8988T (cell line): ENCODE measurements at regions not wholly inside any gene's neighbourhood (a gene's known extent, or its start where the extent isn't known, plus 50 kb on each side); places are given as distances from the start of the nearest gene placed in this dataset.

Source experiments
- DNase-seq: peaks from one replicate; pipeline ENCODE4 v3.0.0; 2011

DNA sequence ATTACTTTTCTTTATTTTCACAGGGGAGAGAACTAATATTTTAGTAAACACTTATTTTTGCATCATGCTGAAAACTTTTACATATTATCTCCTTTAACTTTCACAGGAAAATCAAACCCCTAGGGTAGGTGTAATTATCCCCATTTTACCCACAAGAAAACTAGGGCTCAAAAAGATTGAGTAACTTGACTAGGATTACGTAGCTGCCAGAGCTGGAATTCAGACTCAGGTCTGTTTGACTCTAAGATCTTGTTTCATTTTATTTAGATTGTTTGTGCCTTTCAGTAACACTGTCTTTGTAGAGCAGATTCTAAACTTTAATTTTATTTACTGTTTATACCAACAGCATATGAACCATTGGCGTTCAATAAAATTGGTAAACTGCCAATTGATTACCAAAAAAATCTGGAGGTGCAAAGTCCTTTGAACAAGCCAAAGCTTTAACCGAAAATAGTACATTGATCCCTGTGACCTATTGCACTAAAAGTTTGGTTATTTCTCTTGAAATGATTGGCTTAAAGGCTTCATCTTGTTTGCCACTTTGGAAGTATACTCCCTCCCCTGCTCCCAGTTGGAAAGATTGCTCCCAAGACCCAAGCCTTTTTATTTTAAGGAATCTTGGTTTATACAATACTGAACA, 71.0 kb upstream of the WDR26 start:
- DNase-seq = no peak

GRCh38 chr1:224506141-224506814, 71.7 kb upstream of the WDR26 start:
- no peak for DNase-seq

GRCh38 chr1:224507771-224508523, 73.3 kb upstream of the WDR26 start:
- DNase-seq = no peak

- no peak for DNase-seq
These were observed 75.3 kb upstream of the WDR26 start for GRCh38 chr1:224509907-224510306.

DNA sequence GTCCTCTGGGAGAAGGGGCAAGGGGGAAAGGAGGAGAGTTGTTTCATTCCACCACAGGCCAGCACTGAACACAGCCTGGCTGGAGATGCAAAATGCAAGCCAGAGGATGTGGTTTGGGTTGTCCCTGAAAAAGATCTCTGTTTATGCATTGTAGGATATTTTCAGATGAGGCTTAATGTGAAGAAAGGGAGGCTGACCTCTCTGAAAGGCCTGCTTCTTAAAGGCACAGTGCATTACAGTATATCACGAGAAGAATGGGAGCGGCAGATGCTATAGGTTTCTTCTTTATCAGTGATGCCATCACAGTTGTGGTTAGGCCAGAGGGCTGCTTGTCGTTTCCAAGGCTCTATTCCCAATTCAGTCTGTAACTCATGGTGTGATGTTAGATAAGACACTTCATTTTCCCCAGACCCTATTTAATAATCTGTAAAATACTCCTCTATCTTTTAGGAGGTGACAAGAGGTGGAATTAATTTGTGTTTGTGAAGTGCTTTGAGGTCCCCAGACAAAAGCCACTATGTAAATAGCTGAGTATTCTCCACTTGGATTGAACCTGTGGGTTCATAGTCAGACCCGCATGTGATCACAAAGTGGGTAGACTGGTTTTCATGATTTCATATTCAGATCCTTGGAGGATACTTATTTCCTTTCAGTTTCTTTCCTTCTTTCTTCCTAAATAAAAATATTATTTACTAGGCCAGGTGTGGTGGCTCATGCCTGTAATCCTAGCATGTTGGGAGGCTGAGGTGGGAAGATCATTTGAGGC, 76.5 kb upstream of the WDR26 start:
- DNase-seq = no peak

DNA sequence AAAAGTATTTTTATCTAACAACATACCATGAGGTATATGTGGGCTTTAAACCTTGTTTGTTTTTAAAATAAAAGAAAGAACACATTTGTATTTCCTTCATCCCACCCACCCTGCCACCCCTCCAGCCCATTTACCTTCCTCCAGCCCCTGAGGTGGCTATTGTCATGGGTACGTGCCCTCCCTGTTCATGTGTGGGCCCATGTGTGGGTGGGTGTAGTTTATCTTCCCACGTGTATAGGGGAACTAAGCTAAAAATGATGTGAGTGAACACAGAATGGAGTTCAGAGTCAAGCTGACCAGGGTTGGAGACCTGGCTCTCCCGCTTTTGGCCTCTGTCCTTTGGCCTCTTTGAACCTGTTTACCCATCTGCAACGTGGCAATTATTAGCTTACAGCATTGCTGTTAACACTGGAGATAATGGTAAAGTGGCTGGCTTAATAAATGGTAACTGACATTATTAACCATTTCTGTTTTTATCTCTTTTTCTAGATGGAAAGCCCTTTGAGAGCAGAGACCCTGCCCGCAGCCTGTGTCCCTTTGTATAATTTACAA, 78.1 kb upstream of the WDR26 start:
- DNase-seq = no peak

- no peak for DNase-seq
These were observed 78.8 kb upstream of the WDR26 start for GRCh38 chr1:224513383-224513782.

DNA sequence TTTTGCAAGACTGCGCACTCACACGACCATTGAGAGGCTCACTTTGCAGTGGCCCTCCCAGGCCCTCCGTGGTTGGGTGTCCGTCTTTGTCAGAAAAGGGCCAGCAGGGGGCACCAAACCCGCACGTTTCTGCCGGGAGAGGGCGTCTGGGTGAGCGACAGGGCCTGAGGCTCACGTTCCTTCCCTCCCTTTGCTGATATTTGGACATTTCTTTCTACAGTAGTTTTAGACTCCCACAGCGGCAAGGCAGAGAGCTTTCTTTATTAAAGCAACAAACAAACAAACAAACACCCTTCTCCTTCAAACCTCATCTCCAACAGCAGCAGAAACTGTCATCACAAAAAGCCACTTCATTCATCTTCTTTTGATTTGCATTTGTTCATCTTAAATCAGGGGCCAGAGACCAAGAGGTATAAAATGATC, 79.2 kb upstream of the WDR26 start:
- DNase-seq = peak; percentile 86

GRCh38 chr1:224517171-224517570, 82.6 kb upstream of the WDR26 start:
- no peak for DNase-seq

DNA sequence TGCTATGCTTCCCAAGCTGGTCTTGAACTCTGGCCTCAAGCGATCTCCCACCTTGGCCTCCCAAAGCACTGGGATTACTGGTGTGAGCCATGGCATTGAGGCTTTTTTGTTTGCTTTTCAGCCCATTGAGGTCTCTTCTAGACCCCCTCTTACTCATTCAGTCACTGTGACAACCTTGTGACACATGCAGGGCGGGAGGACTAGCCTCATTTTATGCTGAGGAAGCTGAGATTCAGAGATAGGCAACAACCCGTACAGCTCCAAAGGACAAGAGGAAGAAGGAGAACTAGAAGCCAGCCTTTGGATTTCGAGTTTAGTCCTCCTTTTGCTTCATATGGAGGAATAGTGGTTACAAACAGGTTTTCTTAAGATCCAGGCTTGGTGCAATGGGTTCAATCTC, 83.9 kb upstream of the WDR26 start:
- DNase-seq = no peak

- DNase-seq = no peak
These were observed 85.3 kb upstream of the WDR26 start for GRCh38 chr1:224519874-224520273.

- DNase-seq = no peak
These were observed 86.2 kb upstream of the WDR26 start for GRCh38 chr1:224520808-224521207.

DNA sequence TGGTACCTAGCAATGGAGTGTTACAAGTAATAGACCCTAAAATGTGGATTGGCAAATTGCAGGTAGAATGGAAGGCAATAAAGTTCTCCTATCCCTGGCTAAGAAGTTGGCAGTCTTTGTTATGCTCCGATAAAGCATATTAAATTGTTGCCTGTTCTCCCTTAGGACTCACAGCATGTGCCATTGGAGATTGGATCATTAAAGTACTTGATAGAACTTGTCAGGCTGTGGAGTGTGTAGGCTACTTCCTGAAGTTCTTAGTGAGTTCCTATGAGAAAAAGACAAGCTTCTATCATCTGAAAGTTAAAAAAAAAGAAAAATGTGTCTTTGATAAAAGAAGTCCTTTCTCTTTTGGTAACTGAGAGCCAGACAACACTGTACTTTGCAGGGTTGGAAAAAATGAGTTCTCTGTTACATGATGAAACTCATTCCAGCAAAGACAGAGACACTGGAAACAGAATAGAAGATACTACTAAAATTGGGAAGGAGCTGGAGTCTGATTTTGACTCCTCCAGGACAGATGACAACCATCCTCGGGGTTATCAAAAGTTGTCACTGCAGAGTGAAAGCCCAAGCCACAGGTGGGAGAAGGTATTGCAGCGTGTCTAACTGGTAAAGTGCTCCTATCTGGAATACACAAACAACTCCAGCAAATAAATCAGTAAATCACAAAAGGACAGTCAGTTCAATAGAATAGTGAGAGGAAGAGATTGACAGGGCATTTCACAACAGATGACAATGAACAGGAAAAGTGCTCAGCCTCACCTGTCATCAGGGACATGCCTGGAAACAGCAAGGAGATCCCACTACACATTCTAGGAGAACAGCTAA, 87.5 kb upstream of the WDR26 start:
- no peak for DNase-seq

- DNase-seq = no peak
These were observed 89.1 kb upstream of the WDR26 start for GRCh38 chr1:224523676-224524075.

DNA sequence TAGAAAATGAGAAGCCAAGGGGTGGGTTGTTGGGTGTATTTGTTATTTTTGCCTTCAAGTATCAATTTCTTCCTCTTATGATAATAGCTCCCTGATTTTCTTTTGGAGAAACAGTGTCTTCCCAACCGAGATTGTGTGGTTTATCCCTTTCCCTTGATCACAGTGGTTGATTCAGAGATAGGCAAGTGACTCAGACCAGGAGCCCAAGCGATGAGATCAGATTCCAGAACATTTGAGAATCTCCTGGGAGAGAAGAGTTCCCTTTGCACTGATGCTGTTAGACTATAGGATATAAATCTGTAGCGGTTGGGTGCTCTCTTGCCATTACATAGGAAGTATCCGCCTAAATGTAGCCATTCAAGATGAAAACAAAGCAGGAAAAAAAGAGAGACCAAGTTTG, 90.1 kb upstream of the WDR26 start:
- no peak for DNase-seq

DNA sequence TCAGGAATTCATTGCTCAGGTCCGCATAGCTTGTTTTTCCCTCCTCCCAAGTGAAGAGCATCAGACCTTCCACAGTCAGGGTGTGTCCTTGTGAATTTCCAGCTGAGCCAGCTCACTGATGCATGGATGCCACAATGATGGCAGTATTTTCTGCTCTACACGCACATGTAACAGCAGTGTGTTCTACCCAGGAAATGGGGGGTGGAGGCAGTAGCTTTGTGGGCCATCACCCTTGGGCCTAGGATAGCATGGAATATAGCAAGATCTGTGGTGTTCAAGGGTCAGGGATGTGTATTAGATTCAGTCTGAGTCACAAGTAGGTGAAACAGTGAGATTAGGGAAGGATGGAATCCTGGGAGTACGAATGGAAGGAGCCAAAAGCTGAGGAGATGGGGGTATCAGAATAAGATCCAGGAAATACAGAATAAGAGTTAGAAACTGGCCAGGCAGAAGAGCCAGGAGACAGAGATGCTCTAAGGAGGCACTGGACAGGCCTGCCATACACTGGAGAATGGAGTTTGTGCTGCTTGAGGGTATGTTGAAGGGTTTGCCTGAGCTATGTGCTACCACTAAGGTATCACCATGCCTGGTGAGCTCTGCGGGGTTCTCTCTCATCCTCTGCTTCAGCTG, 90.6 kb upstream of the CNIH3 start:
- DNase-seq = no peak

DNA sequence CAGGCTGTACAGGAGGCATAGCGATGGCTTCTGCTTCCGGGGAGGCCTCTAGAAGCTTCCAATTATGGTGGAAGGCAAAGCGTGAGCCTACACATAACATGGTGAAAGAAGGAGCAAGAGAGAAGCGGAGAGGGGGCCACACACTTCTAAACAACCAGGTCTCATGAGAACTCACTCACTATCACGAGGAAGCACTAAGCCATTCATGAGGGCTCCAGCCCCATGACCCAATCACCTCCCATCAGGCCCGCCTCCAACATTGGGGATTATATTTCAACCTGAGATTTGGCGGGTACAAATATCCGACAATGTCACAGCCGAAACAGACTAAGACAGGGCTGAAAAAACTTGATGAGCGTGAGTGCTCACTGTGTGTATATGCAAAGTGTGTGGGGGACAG, 89.3 kb upstream of the CNIH3 start:
- no peak for DNase-seq

GRCh38 chr1:224528900-224529299, 87.2 kb upstream of the CNIH3 start:
- no peak for DNase-seq

DNA sequence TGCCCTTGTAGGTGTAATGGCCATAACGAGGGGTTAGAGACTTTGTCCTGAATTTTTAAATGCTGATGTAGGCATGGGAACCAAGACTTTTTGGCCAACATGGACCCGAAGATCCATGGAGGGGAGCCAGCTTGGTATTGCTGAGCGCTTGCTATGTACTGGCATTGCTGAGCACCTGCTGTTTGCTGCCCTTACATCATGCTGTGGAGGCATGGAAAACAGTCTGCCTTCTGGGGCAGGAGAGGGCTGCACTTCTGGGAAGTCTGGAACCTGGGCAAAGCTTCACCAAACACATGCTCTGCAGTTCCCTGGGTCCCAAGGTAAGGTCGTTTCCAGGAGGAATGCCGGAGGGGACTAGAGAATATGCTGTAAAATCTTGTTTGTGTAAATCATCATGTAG, 86.3 kb upstream of the CNIH3 start:
- DNase-seq = no peak

- no peak for DNase-seq
These were observed 82.6 kb upstream of the CNIH3 start for GRCh38 chr1:224533517-224533916.

DNA sequence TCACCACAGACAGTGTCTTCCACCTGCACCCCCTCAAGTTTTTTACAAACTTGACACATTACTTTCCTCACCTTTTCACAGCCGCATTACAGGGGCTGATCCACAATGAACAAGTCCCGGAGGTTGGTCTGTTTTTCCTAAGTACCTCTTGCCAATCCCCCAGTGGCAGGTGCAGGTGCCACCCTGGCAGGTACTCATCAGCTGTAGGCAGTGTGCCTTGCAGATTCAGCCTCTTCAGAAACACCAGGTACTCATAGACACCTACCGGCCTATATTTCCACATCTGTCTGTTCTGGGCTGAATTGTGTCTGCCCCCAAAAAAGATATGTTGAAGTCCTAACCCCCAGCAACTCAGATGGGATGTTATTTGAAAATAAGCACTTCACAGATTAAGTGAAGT, 81.4 kb upstream of the CNIH3 start:
- no peak for DNase-seq

GRCh38 chr1:224535641-224536040, 80.5 kb upstream of the CNIH3 start:
- no peak for DNase-seq
